ENCODE measurements at regions not wholly inside any gene's neighbourhood (a gene's known extent, or its start where the extent isn't known, plus 50 kb on each side); places are given as distances from the start of the nearest gene placed in this dataset.

DNA sequence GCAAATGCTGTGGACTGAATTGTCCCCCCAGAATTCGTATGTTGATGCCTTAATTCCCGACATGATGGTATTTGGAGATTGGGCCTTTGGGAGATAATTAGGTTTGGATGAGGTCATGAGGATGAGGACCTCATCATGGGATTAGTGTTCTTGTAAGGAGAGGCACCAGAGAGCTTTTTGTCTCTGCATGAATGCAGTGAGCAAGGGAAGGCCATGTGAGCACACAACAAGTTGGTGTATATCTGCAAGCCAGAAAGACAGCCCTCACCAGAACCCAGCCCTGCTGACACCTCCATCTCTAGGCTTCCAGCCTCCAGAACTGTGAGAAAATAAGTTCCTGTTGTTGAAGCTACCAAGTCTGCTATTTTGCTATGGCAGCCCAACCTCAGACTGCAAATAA is 51.9 kb upstream of the SMCO2 start:
- TF ChIP-seq EP300 (IDR thresholded peaks at IDR 0.05) (no peak), POLR2A (IDR thresholded peaks at IDR 0.05) (no peak), POLR2AphosphoS5 (IDR thresholded peaks at IDR 0.05) (no peak)
- TF ChIP-seq, protein P1, sequence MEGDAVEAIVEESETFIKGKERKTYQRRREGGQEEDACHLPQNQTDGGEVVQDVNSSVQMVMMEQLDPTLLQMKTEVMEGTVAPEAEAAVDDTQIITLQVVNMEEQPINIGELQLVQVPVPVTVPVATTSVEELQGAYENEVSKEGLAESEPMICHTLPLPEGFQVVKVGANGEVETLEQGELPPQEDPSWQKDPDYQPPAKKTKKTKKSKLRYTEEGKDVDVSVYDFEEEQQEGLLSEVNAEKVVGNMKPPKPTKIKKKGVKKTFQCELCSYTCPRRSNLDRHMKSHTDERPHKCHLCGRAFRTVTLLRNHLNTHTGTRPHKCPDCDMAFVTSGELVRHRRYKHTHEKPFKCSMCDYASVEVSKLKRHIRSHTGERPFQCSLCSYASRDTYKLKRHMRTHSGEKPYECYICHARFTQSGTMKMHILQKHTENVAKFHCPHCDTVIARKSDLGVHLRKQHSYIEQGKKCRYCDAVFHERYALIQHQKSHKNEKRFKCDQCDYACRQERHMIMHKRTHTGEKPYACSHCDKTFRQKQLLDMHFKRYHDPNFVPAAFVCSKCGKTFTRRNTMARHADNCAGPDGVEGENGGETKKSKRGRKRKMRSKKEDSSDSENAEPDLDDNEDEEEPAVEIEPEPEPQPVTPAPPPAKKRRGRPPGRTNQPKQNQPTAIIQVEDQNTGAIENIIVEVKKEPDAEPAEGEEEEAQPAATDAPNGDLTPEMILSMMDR (IDR thresholded peaks at IDR 0.05): no peak
